Stimulated activated CD4-positive, alpha-beta T cell treated with anti-CD3 and anti-CD28 coated beads, Interleukin-1b, Interleukin-23, amount 100 ng/mL, for 48 hours (primary cell): ENCODE measurements at regions not wholly inside any gene's neighbourhood (a gene's known extent, or its start where the extent isn't known, plus 50 kb on each side); places are given as distances from the start of the nearest gene placed in this dataset.

ENCODE experiments used
- DNase-seq: peaks from one replicate; pipeline ENCODE4 v3.0.0-alpha.2; 2020

DNA sequence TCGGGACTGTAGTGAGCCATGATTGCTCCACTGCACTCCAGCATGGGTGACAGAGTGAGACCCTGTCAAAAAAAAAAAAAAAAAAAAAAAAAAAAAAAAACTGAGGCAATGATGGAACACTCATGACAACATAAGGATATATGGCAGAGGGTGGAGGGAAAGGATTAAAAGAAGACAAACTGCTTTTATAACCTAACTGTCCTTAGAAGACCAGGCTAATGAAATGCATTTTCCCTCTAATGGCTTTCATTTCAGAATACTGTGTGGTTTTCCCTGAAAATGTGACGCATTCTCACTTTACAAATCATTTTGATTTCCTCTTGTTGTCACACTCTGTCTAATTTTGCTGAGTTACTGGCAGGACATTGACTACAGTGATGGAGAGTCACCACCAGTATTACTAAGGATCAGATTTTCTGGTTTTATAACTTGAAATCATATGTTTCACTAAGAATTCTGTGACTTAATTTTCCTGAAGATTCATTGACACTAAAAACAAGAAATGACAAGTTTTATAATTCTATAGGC is 137.6 kb upstream of the SSTR1 start:
- DNase-seq = no peak

- DNase-seq = no peak
Observed at GRCh38 chr14:38073641-38074040, 134.1 kb upstream of the SSTR1 start.

- DNase-seq = no peak
Observed at GRCh38 chr14:38074081-38074480, 133.6 kb upstream of the SSTR1 start.

- no peak for DNase-seq
Observed at GRCh38 chr14:38074754-38075153, 132.9 kb upstream of the SSTR1 start.

DNA sequence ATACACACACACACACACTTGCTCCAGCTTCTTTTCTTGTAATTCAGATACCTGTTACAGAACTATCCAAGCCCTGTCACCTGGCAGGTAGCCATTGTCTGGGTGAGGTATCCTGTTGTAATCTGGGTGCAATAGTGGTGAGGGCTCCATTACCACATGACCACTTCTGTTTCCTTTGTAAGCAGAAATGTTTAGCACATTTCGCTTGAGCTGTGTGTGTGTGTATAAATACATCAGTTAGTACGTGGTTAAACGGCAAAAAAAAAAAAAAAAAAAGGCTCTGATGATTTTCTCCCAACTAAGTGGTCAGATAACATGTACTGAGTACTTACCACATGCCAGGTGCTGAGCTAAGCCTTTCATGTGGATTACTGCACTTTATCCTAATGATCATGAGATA is 129.3 kb upstream of the SSTR1 start:
- no peak for DNase-seq

DNA sequence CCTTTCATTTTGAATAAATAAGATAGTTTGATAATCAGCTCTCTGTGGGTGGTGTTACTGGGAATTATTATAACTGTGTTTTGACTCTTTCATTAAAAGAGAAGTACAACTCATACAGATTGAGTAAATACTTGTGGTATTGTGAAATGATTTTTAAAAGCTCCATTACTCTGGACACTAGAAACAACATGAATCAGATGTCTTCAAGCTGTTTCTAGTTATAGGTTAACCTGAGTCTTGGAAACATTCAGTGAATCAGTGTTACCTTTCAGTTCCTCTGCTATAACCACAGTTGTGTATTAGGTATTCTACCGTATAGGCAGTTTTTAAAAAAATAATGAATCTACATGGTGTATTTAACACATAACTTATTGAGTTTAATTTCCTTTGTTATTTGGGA is 128.4 kb upstream of the SSTR1 start:
- no peak for DNase-seq

DNA sequence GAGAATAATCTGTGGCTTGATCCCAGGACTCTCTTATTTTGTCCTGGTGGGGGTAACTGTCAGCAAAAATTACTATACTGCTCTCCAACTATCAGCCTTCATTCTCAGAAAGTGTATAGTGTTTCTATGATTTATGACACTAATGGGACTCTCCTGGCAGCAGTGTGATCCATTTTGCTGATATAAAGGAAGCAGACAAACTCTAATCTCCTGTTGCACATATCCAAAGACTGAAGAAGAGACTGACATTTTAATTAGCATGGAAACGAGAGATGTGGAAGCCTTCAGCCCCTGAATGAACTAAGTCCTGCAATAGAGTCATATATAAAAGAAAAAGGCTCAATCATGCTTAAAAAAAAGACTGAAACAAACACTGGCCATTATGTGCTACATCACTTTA is 127.8 kb upstream of the SSTR1 start:
- DNase-seq = no peak

- DNase-seq = no peak
Observed at GRCh38 chr14:38080696-38081095, 127.0 kb upstream of the SSTR1 start.

GRCh38 chr14:38083039-38083438 is 124.7 kb upstream of the SSTR1 start:
- no peak for DNase-seq

- DNase-seq = no peak
Observed at GRCh38 chr14:38089123-38089522, 118.6 kb upstream of the SSTR1 start.

DNA sequence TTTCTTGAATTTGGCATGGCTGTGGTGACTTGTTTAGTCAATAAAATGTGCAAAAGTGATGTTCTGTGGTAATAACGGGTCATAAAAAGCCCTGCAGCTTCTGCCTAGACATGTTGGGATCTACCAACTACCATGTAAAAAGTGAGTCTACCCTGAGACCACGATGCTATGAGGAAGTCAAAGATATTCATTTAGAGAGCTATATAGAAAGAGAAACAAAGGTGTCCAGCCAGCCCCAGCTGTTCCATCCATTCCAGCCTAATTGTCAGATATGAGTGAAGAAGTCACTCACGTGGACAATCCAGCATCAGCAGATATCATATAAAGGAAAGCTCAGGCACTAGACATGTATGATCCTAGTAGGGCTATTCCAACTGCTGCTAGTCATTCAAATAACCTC is 117.2 kb upstream of the SSTR1 start:
- DNase-seq = no peak

GRCh38 chr14:38098074-38098836 is 109.4 kb upstream of the SSTR1 start:
- no peak for DNase-seq

DNA sequence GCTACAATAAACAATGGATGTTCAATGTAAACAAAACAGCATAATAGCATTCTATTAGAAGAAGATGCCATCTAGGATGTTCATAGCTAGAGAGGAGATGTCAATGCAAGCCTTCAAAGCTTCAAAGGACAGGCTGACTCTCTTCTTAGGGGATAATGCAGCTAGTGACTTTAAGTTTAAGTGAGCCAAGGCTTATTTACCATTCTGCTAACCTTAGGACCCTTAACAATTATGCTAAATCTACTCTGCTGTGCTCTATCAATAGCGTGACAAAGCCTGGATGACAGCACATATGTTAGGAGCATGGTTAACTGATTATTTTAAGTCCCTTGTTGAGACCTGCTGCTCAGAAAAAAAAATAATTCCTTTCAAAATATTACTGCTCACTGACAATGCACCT is 106.0 kb upstream of the SSTR1 start:
- DNase-seq = no peak

DNA sequence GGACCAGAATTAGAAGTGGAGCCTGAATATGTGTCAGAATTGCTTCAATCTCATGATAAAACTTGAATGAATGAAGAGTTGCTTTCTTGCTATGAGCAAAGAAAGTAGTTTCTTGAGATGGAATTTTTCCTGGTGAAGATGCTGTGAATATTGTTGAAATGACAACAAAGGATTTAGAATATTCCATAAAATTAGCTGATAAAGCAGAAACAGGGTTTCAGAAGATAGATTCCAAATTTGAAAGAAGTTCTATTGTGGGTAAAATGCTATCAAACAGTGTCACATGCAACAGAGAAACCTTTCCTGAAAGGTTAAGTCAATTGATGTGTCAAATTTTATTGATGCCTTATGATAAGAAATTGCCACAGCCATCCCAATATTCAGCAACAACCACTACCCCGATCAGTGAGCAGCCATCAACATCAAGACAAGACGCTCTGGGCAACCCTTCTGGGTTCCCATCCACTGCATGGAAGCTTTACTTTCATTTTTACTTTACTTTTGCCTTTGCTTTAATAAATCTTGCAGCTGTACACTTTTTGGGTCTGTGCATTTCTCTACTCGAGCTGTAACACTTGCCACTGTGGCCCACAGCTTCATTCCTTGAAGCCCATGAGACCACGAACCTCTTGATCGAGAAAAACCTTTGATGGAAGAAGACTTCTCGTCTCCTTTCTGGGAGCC is 104.0 kb upstream of the SSTR1 start:
- no peak for DNase-seq

DNA sequence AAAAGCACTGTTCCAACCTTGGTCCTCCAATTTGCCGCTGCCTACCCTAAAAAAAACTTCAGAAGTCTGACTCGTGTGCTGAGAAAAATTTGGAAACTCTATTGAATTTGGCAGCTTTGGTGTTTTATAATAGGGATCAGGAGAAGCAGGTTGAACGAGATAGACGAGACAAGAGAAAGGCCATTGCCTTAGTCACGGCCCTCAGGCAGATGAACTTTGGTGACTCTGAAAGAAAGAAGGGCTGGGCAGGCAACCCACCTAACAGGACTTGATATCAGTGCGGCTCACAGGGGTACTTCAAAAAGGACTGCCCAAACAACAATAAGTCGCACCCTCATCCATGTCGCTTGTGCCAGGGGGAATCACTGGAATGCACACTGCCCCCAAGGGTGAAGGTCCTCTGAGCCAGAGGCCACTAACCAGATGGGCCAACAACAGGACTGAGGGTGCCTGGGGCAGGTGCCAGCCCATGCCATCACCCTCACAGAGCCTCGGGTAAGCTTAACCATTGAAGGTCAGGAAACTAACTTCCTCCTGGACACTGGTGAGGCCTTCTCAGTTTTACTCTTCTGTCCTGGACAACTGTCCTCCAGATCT is 102.5 kb upstream of the SSTR1 start:
- no peak for DNase-seq

DNA sequence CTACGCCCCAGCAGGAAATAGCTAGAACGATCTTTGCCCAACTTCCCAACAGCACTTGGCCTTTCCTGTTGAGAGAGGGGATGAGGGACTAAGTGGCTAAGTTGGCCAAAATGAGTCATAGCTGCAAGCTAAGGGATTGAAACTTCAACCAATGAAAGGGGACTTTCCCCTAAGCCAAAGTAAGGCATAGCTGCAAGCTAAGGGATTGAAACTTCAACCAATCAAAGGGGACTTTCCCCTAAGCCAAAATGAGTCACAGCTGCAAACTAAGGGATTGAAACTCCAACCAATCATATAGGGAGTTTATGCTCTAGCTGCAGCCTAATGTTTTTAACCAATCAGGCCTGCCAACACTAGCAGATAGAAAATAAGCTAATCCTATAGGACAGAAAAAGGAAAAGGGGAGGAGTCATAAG is 100.5 kb upstream of the SSTR1 start:
- no peak for DNase-seq

DNA sequence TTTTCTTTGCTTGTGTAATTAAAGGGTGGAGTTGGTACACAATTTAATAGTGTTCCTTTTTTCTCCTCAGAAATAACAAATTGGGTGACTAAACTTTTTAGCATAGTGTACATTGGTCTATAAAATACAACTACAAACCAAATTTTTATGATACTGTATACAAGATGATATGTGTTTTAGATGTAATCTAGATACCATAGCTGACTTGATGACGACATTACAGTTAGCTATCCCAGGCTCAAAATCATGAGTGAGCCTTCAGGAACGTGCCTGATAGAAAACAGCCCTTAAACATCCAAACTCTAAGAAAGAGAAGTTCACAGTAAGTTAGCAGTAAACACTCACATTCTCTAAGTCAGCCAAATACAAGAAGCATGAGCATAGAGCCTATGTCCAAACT is 99.0 kb upstream of the SSTR1 start:
- no peak for DNase-seq

GRCh38 chr14:38110258-38110657 is 97.4 kb upstream of the SSTR1 start:
- no peak for DNase-seq

GRCh38 chr14:38111046-38111445 is 96.7 kb upstream of the SSTR1 start:
- no peak for DNase-seq

DNA sequence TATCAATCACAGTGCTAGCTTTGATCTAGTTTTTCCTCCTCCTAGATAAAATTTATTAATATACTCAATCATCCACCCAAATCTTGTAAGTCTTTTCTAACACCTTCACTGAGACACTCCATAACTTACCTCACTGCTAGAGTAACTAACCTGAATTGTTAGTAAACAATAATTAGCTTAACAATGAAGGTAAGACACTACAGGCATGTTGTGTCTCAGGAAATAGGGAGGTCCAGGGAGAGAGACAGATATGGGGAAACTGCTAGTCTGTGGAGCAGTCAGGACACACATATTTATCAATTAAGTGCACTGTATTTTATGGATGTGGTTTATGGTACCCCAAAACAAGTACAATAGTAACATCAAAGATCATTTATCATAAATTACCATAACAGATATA is 94.2 kb upstream of the SSTR1 start:
- no peak for DNase-seq

DNA sequence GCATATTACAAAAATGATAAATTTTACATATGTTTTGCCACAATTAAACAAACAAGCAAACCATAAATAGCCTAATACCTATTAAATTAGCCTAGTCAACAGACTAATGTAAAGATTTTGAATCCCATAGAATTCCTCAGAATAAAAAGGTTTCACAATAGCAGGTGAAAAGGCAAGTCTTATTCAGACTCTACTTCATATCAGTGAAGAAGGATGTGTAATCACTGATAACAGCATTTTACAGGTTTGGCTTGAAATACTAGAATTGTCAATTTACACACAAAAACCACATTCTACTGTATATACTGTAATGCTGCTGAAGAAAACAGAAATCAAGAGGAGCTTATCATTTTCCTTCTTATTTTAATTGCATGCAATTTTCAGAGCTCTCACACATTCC is 90.8 kb upstream of the SSTR1 start:
- DNase-seq = no peak

DNA sequence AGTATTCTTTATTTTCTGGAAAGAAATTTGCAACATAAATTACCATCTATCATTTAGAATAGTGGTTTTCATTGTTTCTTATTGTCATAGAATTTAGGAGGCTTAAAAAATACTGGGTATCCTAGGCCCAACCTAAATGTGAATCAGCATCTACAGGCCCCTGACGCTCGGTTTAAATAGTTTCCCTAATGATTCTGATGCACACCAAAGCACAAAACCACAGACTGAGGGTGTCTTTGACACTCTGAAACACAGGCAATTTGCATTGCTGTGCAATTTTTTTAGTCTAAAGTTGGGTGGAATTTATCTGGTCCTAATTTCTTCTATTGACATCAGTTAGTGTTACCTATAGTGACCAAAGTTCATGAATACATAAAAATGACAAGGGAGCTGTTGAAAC is 87.6 kb upstream of the SSTR1 start:
- DNase-seq = no peak

DNA sequence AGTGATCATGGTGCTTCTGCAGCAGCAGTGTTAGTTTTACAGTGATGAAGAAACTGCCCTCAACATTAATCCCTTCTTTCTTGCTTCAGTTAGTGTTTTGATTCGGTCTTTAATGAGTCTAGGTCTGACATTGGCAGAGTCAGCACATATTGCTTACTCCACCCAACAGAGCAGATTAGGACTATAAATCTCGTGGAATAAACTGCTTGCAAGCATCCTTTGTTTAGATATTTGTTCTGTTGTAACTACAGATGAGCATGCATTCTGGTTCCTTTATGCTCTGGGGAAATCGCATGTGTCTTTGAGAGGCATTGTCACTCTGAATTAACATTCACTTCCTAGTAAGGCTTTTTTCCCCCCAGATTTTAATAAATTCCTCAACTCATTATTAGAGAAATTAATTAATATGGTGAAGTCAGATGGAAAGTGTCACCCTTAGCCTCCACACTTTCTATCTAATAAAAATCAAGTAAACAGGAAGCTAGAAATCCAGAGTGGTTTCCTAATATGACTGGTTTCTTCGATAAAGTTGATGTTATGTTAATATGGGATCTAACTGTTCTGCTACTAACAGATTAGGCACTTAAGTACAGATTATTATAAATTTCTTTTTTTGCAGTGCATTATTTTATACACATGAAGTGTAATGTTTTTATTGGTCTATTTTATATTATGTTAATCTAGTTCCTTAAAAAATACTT is 86.2 kb upstream of the SSTR1 start:
- no peak for DNase-seq

DNA sequence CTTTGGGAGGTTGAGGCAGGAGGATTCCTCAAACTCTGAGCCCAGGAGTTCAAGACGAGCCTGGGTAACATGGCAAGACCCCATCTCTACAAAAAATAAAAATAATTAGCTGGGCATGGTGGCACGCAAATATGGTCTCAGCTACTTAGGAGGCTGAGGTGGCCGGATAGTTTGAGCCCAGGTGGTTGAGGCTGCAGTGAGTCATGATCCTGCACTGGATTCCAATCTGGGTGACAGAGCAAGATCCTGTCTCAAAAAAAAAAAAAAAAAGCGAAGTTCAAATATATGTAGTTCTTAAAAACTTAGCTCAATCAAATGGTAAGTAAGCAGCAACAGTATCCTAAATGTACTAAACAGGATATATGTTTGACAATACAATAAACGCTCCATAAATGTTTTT is 85.5 kb upstream of the SSTR1 start:
- DNase-seq = no peak
